Stimulated activated CD8-positive, alpha-beta memory T cell treated with anti-CD3 and anti-CD28 coated beads, Interleukin-7, amount 100 ng/mL, for 1 hour (primary cell): ENCODE measurements at regions not wholly inside any gene's neighbourhood (a gene's known extent, or its start where the extent isn't known, plus 50 kb on each side); places are given as distances from the start of the nearest gene placed in this dataset.

ENCODE experiments used
- DNase-seq, 2 donors: peaks; one replicate each; pipeline ENCODE4 v3.0.0-alpha.2; 2020; ENCODE audit warnings: low read depth in 2 of 2

- no peak for DNase-seq
Observed at GRCh38 chr4:188550296-188550695, 411.1 kb downstream of the TRIML1 start.

- DNase-seq, result no peak
Observed at GRCh38 chr4:188551156-188551555, 411.9 kb downstream of the TRIML1 start.

- DNase-seq, result no peak
Observed at GRCh38 chr4:188552741-188553275, 413.6 kb downstream of the TRIML1 start.

- no peak for DNase-seq
Observed at GRCh38 chr4:188554413-188554812, 415.2 kb downstream of the TRIML1 start.

GRCh38 chr4:188573104-188573503 is 433.9 kb downstream of the TRIML1 start:
- DNase-seq, result no peak

GRCh38 chr4:188578657-188579056 is 439.4 kb downstream of the TRIML1 start:
- DNase-seq, result no peak

- DNase-seq, result no peak
Observed at GRCh38 chr4:188596021-188596420, 456.8 kb downstream of the TRIML1 start.

- DNase-seq, result no peak
Observed at GRCh38 chr4:188603646-188604045, 464.4 kb downstream of the TRIML1 start.

GRCh38 chr4:188606635-188607034 is 467.4 kb downstream of the TRIML1 start:
- DNase-seq, result no peak

- DNase-seq, result no peak
Observed at GRCh38 chr4:188611143-188611542, 471.9 kb downstream of the TRIML1 start.

- DNase-seq, result no peak
Observed at GRCh38 chr4:188612659-188613058, 473.4 kb downstream of the TRIML1 start.

- no peak for DNase-seq
Observed at GRCh38 chr4:188613976-188614375, 474.7 kb downstream of the TRIML1 start.

GRCh38 chr4:188619456-188620149 is 480.4 kb downstream of the TRIML1 start:
- DNase-seq, result no peak

- no peak for DNase-seq
Observed at GRCh38 chr4:188620608-188621007, 481.4 kb downstream of the TRIML1 start.

GRCh38 chr4:188623314-188623854 is 484.1 kb downstream of the TRIML1 start:
- no peak for DNase-seq

GRCh38 chr4:188624370-188624769 is 485.1 kb downstream of the TRIML1 start:
- DNase-seq, result no peak

- no peak for DNase-seq
Observed at GRCh38 chr4:188627892-188628291, 488.7 kb downstream of the TRIML1 start.

- no peak for DNase-seq
Observed at GRCh38 chr4:188639479-188640100, 500.3 kb downstream of the TRIML1 start.

- no peak for DNase-seq
Observed at GRCh38 chr4:188647820-188648370, 508.7 kb downstream of the TRIML1 start.

- DNase-seq, result no peak
Observed at GRCh38 chr4:188649635-188650034, 510.4 kb downstream of the TRIML1 start.

- DNase-seq, result no peak
Observed at GRCh38 chr4:188650516-188650915, 511.3 kb downstream of the TRIML1 start.

GRCh38 chr4:188657365-188657764 is 518.1 kb downstream of the TRIML1 start:
- DNase-seq, result no peak
